ENCODE measurements at regions not wholly inside any gene's neighbourhood (a gene's known extent, or its start where the extent isn't known, plus 50 kb on each side); places are given as distances from the start of the nearest gene placed in this dataset.

- no peak for DNase-seq (ENCODE audit: low read depth)
- in situ Hi-C loops (cut with HindIII; ENCODE audit: low sequenced_read_pairs), result no loop called here
- no peak overlapping the region for H3K4me3 ChIP-seq (ENCODE audit: low read depth, low read length)
- TF ChIP-seq CTCF (IDR thresholded peaks at IDR 0.05; ENCODE audit: low read depth, low read length, missing control alignments), result no peak
Observed at GRCh38 chr15:91566141-91566540, 287.4 kb upstream of the SLCO3A1 start.

- no peak overlapping the region for H3K4me3 ChIP-seq (ENCODE audit: low read depth, low read length)
- no peak for TF ChIP-seq CTCF (IDR thresholded peaks at IDR 0.05; ENCODE audit: low read depth, low read length, missing control alignments)
- in situ Hi-C loops (cut with HindIII; ENCODE audit: low sequenced_read_pairs), result no loop called here
- DNase-seq (ENCODE audit: low read depth), result no peak
Observed at GRCh38 chr15:91568036-91568435, 285.5 kb upstream of the SLCO3A1 start.

DNA sequence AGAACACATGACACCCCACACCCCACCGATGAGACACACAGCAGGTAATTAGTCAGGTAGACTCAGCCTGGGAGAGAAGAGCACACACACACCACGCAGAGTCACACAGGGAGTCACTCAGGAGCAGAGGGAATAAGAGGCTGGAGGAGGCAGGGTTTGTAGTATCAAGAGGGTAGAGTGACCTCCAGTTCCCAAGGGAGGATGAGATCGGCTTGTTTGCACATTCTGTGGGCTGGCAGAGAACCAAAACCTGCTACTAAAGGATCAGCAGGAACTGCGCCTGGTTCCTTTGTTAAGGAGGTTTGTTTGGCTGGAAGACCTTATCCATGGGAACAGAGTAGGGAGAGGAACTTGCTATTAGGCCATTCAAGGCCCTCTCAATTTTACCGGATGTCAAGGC is 281.4 kb upstream of the SLCO3A1 start:
- no peak for TF ChIP-seq CTCF (IDR thresholded peaks at IDR 0.05; ENCODE audit: low read depth, low read length, missing control alignments)
- no peak overlapping the region for H3K4me3 ChIP-seq (ENCODE audit: low read depth, low read length)
- DNase-seq (ENCODE audit: low read depth), result peak; percentile 97
- in situ Hi-C loops (cut with HindIII; ENCODE audit: low sequenced_read_pairs), result no loop called here

- no peak overlapping the region for H3K4me3 ChIP-seq (ENCODE audit: low read depth, low read length)
- in situ Hi-C loops (cut with HindIII; ENCODE audit: low sequenced_read_pairs), result no loop called here
- no peak for DNase-seq (ENCODE audit: low read depth)
- TF ChIP-seq CTCF (IDR thresholded peaks at IDR 0.05; ENCODE audit: low read depth, low read length, missing control alignments), result no peak
Observed at GRCh38 chr15:91576096-91576495, 277.4 kb upstream of the SLCO3A1 start.

DNA sequence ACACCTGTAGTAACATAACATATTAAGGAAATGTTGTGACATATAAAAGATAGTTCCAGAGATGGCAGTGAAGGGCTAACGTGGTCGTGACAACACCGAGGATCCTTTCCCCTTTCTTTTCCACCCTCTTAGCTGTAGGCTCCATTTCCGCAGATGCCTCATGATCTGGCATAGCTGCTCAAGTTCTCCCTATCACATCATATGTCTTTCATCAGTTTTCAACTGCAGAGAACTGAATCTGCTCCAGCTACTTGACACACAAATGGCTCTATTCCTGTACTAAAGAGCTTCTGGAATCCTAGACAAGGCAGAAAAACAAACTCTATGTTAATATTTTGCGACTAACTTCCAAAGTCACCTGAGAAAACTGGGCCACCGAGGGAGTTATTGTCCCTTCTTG is 275.0 kb upstream of the SLCO3A1 start:
- DNase-seq (ENCODE audit: low read depth), result no peak
- TF ChIP-seq CTCF (IDR thresholded peaks at IDR 0.05; ENCODE audit: low read depth, low read length, missing control alignments), result no peak
- H3K4me3 ChIP-seq (ENCODE audit: low read depth, low read length), result no peak overlapping the region
- in situ Hi-C loops (cut with HindIII; ENCODE audit: low sequenced_read_pairs), result no loop called here

DNA sequence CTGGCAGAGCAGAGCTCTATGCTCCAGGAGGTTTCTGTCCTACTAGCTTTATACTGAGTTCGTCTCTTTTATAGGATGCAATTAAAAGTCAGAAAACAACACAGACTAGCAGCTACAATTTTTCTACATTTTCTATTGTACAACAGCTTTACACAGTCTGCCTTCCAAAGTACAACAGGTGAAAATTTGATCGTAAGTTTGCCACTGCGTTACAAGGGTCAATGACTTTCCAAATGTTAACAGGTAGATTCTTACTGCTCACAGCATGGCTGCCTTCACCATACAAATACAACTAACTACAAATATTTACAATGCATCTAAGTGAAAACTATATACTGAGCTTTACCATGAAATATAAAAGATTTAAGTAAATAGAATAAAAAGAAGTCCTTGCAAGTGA is 268.6 kb upstream of the SLCO3A1 start:
- TF ChIP-seq CTCF (IDR thresholded peaks at IDR 0.05; ENCODE audit: low read depth, low read length, missing control alignments), result no peak
- H3K4me3 ChIP-seq (ENCODE audit: low read depth, low read length), result no peak overlapping the region
- DNase-seq (ENCODE audit: low read depth), result no peak
- in situ Hi-C loops (cut with HindIII; ENCODE audit: low sequenced_read_pairs), result no loop called here

DNA sequence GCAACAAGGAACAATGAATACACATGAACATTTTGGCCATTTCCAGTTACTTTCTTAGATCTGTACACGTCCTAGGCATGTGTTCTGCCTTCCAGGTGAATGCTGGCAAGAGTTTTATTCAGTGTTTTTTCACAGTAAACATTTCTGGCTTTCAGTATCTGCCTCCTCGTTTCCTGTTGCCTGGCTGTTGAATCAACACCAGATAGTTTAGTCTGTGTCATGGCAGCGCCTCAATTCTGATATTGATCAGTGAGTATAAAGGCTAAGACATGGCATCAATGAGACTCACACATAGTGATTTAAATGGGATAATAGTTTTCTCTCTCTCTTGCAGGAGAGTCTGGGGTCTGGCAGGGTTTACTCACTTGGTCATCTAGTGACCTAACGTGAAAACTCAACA is 266.9 kb upstream of the SLCO3A1 start:
- in situ Hi-C loops (cut with HindIII; ENCODE audit: low sequenced_read_pairs), result no loop called here
- no peak for TF ChIP-seq CTCF (IDR thresholded peaks at IDR 0.05; ENCODE audit: low read depth, low read length, missing control alignments)
- DNase-seq (ENCODE audit: low read depth), result no peak
- H3K4me3 ChIP-seq (ENCODE audit: low read depth, low read length), result no peak overlapping the region
